Stimulated activated CD4-positive, alpha-beta T cell treated with anti-CD3 and anti-CD28 coated beads, Interleukin-15, amount 100 ng/mL, for 1 hour (primary cell): ENCODE measurements at regions not wholly inside any gene's neighbourhood (a gene's known extent, or its start where the extent isn't known, plus 50 kb on each side); places are given as distances from the start of the nearest gene placed in this dataset.
"Not testable (repeated sequence)": the region's sequence is repeated elsewhere in the genome, so short reads cannot be mapped to it uniquely, and the experiment has no call there.

ENCODE experiments used
- DNase-seq, 2 donors: peaks; one replicate each; pipeline ENCODE4 v3.0.0-alpha.2; 2020; ENCODE audit warnings: low read depth in 1 of 2, low spot score in 1 of 2

DNA sequence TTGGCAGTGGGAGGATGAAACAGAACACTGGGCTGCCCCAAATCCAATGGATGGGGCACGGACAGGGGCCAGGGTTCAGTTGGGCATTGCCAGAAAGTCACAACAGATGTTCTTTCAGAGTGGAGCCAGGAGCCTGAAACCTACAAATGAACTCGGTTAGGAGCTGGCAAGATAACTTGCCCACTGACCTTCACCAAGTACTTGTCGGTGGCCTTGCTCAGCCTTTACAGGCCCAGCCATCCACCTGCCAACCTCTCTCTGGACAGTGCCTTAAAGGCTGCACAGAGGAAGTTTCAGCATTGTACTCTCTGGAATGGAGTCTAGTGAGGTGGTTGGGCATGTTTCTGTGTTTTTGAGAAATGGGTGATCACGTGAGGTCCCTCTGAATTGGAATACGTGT is 87.1 kb upstream of the USP9X start:
- DNase-seq: no peak

- DNase-seq: no peak
Observed at GRCh38 chrX:41001327-41001726, 83.9 kb upstream of the USP9X start.

DNA sequence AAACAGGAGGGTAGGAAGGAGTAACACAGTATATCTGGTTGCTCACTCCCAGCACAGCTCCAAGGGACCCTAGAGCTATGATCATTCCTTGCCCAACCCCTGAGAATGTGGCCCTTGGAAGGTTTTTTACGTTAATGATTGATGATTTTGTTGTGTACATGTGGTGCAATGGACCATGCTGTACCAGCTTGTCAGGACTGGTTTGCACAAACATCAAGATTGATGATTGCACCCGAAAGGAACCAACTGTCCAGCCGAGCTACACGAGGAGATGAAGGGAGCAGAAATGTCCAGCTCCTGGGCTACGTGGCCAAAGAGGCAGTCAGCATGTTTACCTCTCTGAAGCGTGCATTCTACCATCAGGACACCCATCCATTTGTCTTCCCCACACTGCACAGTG is 83.2 kb upstream of the USP9X start:
- no peak for DNase-seq

- DNase-seq: no peak
Observed at GRCh38 chrX:41003506-41004270, 81.6 kb upstream of the USP9X start.

DNA sequence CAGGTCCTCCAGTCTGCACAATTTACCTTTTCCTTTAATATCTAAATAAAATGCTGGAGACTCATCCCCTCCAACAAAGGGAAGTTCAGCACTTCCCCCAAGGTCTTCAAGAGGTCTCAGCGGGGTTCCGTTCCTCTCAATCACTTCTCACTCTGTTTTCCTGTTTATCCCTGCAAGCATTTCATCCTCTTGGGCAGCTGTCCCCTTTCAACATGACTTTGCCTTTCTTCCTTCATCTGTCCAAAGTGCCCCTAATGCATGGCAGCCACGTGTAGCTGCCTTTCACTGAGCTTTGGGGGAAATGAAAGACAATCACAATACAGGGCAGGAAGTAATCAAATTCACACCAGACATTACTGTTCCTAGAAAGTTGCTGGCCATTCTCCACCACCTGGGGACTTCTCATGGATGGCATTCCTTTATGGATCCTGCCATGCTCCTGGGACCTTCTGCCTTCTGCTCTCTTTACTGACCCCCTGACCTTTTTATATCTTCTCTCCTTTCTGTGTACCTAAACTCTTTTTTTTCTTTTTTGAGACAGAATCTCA is 79.7 kb upstream of the USP9X start:
- no peak for DNase-seq

DNA sequence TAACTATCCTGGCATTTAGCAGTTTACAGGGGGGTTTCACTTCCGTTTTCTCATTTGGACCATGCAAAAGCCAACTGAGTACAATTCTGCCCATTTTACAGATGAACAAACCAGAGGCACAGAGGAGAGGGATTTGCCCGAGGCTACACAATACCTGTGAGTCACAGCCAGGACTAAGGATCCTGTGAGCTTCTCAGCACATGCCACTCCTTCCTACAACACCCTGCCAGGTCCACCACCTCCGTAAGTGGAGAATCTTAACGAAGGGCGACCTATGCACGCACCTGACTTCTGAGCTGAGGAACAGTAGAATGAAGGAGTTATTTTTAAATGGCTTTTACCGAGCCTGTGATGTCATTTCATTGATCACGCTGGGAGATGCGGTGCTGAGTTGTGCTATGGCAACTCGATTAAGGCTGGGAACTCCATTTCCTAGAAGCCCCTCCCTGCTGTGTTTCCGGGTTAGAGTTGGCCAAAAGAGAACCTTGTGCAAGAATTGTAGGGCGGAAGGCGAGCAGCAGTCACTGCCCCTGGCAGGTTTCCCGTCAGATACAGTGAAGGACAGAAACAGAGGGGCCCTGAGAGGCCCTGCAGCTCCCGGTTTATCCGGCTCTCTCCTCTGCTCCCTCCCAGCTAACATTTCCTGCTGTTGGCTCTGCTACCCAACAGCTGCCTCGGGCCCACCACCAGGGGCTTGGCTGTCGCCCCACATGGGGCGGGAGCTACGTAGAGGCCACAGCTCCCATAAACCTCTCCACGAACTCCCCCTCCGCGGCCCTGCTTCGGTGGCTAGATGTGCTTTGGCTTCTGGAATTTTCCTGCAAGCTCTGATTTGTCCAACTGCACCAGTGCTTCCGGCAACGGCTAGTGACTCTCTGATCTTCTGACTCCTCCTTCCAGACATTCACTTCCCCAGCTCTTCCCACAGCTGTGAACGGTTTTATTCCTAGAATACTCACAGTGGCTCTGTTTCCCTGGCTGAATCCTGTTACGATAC is 75.1 kb upstream of the USP9X start:
- DNase-seq: peak; percentile 6 to 11

GRCh38 chrX:41014776-41015360 is 70.4 kb upstream of the USP9X start:
- no peak for DNase-seq

- DNase-seq: not testable (repeated sequence)
Observed at GRCh38 chrX:41017785-41018184, 67.5 kb upstream of the USP9X start.

DNA sequence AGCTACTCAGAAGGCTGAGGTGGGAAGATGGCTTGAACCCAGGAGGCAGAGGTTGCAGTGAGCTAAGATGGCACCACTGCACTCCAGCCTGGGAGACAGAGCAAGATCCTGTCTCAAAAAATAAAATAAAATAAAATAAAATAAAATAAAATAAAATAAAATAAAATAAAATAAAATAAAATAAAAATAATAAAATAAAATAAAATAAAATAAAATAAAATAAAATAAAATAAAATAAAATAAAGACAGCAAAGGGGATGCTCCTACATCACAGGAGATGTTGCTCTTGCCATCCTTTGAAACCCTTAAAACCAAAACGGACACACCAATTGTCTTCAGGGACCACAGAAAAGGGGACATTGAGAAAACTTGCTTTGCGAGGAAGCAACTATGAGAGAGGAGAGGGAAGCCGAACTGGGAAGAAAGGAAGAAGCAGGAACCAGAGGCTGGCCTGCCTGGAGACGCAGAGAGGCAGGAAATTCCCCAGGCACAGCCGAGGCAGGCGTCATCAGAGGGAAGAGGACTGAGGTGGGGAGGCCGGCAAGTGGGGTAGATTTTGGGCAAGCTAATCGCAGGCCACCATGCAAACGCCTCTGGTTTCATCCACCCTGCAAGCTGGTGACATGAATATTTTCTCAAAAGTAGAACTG is 66.7 kb upstream of the USP9X start:
- not testable (repeated sequence) for DNase-seq

DNA sequence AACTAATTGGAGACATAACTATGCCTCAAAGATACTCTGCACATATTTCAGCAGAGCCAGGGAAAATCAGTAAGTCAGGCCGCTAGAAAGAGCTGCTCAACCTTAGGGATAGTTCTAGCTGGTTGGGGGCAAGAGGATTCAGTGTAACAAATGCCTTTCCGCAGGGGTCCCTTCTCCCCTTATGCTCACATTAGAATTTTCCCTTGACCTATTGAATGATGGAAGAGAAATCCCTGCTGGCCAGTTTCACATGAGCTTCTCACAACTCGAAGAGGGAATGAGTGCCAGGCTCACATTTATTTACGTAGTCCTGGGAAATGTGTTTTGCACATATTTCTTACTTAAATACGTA is 66.2 kb upstream of the USP9X start:
- DNase-seq: no peak

DNA sequence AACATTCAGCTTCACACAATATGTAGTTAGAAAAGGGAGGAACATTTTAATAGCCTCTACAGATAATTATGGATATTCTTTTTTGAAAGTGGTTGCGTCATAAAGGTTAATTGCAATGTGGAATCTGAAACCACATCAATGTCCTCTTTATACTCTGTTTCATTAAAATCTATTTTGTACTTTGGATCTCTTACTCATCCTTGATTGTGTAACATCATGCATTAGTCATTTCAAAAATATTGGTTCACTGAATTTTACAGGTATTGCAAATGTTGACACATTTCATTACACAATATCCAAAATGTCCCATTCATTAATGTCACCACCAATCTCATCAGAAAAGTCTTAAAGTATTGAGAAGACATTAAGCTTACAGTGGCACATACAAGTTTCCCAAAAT is 62.7 kb upstream of the USP9X start:
- no peak for DNase-seq

DNA sequence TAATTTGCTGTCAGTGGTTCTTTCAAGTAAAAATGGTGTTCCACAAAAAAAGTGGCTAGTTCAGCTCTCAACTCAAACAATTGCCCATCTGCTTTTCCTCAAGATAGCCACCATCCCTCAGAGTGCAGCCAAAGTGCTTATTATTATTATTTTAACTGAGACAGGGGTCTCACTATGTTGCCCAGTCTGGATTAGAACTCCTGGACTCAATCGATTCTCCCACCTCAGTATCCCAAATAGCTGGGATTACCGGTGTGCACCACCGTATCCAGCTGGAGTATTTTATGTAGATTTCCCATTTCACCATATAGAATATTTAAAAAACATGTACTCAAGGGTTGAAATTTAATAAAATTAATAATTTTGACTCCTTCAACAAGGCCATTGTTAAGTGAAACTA is 62.1 kb upstream of the USP9X start:
- DNase-seq: no peak

- not testable (repeated sequence) for DNase-seq
Observed at GRCh38 chrX:41024335-41024734, 60.9 kb upstream of the USP9X start.

DNA sequence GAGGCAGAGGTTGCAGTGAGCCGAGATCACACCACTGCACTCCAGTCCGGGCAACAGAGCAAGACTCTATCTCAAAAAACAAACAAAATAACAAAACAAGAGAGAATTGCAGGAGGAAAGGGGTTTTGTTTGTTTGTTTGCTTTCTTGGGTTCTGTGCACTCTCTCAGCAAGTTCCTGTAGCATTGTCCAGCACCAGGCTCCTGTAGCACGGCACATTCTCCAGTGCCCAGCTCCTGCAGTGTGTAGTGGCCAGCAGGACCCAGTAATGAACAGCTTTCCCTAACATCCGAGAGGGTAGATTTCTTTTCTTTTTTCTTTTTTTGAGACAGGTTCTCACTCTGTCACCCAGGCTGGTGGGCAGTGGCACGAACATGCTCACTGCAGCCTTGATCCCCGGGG is 60.5 kb upstream of the USP9X start:
- DNase-seq: no peak

DNA sequence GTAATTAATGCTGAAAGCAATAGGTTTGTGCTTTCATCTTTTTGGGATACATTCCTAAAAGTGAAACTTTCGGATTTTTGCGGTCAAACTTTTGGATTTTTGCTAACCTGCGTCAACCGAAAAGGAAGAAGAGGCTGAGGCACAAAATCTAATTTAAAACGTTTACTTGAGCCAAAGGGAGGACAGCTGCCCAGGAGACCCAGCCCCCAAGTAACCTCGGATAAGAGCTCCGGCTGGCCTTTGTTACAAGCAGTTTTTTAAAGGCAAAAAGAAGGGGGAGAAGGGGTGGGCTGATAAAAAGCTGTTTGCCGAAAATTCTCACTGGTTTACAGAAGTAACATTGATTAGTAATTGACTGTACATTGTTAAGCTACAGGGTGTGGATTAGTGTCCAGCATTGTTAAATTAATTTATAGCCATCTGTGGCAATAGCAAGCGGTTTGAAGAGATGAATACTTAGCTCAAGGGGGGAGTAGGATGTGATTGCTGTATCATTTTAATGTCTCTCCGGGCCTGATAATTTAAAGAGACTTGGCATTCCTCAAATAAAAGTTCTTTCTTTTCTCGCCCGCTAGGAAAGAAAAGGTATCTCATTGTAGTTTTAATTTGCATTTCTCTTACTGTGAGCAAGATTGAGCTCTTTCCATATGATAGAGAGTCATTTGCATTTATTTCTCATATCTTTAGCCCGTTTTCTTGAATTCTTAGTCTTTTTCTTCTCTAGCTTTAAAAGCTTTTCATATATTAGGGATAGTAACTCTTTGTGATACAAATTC is 59.1 kb upstream of the USP9X start:
- DNase-seq: no peak

DNA sequence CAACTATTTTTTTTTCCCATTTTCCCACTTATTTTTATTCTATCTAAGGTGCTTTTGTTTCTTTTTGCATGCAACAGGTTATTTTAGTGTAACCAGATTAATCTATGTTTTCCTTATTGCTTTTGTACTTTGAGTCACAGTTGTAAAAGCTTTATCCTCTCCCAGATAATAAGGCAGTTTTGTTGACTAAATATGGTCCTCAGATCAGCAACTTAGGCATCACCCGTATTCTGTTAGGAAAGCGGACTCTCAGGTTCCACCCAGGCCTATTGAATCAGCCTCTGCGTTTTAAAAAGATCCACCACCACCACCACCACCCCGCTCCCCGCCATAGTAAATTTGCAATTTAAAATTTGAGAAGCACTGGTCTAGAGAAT is 58.6 kb upstream of the USP9X start:
- DNase-seq: no peak

DNA sequence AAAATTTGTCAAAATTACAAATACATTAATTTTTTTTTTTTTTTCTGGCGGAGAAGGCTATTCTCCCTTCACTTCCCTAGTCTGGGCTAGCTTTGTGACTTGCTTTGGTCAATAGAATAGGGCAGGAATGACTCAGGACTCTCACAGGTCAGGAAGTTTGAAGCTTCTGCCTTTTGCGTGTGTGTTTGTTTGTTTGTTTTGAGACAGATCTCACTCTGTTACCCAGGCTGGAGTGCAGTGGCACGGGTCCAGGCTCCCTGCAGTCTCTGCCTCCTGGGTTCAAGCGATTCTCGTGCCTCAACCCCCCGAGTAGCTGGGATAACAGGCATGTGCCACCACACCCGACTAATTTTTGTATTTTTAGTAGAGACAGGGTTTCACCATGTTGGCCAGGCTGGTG is 55.9 kb upstream of the USP9X start:
- no peak for DNase-seq

GRCh38 chrX:41031256-41031967 is 53.8 kb upstream of the USP9X start:
- DNase-seq: no peak

DNA sequence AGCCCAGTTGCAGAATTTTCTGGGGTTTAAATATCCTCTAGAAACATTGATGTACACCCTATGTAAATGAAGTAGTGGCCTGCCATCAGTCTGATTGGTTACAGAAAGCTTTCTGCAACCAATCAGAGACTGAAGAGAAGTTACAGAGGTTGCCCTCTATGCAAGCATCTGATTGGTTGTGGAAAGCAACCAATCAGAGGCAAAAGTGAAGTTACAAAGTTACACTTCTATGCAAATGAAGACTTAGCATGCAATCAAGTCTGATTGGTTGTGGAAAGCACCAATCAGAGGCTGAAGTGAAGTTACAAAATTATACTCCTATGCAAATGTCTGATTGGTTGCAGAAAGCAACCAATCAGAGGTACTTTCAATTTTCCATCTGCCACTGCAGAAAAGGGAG is 51.9 kb upstream of the USP9X start:
- DNase-seq: no peak

GRCh38 chrX:41034902-41035301 is 50.3 kb upstream of the USP9X start:
- not testable (repeated sequence) for DNase-seq
